Neural cell (in vitro differentiated cells): ENCODE measurements at regions not wholly inside any gene's neighbourhood (a gene's known extent, or its start where the extent isn't known, plus 50 kb on each side); places are given as distances from the start of the nearest gene placed in this dataset.

Experiments
- EP300 ChIP-seq: fragments of 450-650 bp; conservative IDR thresholded peaks from 2 replicates; pipeline ENCODE4 v1.6.1; 2014; ENCODE audit warnings: antibody characterized with exemption, mild to moderate bottlenecking, moderate library complexity; ENCODE audit not compliant: poor library complexity, severe bottlenecking
- MXI1 ChIP-seq: fragments of 450-650 bp; conservative IDR thresholded peaks from 2 replicates; pipeline ENCODE4 v1.6.1; 2014; ENCODE audit warnings: antibody characterized with exemption, mild to moderate bottlenecking; ENCODE audit not compliant: poor library complexity, severe bottlenecking
- RAD21 ChIP-seq: fragments of 450-650 bp; conservative IDR thresholded peaks from 2 replicates; pipeline ENCODE4 v1.6.1; 2014; ENCODE audit warnings: antibody characterized with exemption, mild to moderate bottlenecking, moderate library complexity
- TF ChIP-seq, protein P1 (sequence below): fragments of 450-650 bp; IDR thresholded peaks from 2 replicates; pipeline ENCODE4 v1.5.1; 2014; ENCODE audit warnings: antibody characterized with exemption, mild to moderate bottlenecking, moderate library complexity; ENCODE audit not compliant: poor library complexity, severe bottlenecking

DNA sequence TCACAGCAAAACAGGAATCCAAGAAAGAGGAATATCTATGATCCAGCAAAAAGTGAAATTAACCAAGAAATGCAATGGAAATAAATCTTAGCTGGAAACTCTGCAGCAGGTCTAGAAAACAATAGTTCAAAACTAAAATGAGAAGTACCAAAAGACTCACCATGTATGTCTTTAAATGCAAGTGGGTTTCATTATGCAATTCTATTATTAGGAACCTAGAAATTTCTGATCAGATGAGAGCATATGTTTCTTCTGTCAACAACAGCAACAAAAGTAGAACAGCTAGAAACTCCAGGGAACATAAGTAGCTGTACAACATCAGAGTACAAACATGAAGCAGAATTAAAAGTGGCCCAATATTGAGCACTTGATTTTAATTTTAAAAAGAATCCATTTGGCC is 304.0 kb downstream of the ARHGAP12 start:
- TF ChIP-seq EP300 (no peak), MXI1 (no peak), RAD21 (no peak)
- TF ChIP-seq, protein P1, sequence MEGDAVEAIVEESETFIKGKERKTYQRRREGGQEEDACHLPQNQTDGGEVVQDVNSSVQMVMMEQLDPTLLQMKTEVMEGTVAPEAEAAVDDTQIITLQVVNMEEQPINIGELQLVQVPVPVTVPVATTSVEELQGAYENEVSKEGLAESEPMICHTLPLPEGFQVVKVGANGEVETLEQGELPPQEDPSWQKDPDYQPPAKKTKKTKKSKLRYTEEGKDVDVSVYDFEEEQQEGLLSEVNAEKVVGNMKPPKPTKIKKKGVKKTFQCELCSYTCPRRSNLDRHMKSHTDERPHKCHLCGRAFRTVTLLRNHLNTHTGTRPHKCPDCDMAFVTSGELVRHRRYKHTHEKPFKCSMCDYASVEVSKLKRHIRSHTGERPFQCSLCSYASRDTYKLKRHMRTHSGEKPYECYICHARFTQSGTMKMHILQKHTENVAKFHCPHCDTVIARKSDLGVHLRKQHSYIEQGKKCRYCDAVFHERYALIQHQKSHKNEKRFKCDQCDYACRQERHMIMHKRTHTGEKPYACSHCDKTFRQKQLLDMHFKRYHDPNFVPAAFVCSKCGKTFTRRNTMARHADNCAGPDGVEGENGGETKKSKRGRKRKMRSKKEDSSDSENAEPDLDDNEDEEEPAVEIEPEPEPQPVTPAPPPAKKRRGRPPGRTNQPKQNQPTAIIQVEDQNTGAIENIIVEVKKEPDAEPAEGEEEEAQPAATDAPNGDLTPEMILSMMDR = no peak
